ENCODE measurements at regions not wholly inside any gene's neighbourhood (a gene's known extent, or its start where the extent isn't known, plus 50 kb on each side); places are given as distances from the start of the nearest gene placed in this dataset.

DNA sequence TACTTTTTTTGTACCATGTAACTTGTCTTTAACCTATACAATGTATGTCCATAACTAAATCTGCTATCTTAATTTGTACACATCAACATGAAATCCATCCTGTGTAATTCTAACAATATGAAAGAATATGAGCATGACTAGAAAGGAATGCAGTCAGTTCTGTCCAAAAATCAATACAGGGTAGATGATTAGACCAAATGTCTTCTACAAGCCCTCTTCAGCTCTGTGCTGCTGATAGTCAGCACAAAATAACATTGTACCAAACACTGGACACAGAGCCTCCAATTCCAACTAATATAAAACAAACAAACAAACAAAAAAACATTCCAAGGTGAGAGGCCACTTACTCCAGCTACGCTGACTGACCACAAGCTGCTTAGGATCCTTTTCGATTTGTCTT lies 301.4 kb upstream of the IRAK1BP1 start:
- DNase-seq (ENCODE audit: low read depth, low spot score) (no peak), ATAC-seq (no peak)
- in situ Hi-C loops (cut with HindIII; ENCODE audit: low pct_unique_long_range_greater_than_20kb, low sequenced_read_pairs) (no loop called here), intact Hi-C loops (cut with micrococcal nuclease; ENCODE audit: unreplicated experiment) (no loop called here)
- Histone ChIP-seq H3K36me3 (ENCODE audit: control insufficient read depth, insufficient read depth, low read length) (no peaks in the 10 kb centered on the region), H3K4me1 (ENCODE audit: control insufficient read depth, insufficient read depth, low read length) (no peaks in the 10 kb centered on the region), H3K27ac (ENCODE audit: low read length) (no peak overlapping the region), H3K4me3 (ENCODE audit: low read depth in 2 of 2, low read length in 2 of 2) (no peak overlapping the region), H3K9me3 (ENCODE audit: control insufficient read depth, insufficient read depth, low read depth, low read length) (0 out of 2 replicates have a peak, but pooled peaks cover 2% of the 10 kb centered on the region), H3K27me3 (ENCODE audit: control insufficient read depth, insufficient read depth, low read length) (no peaks in the 10 kb centered on the region)
- ChIA-PET POLR2A (no interaction called here), CTCF (no interaction called here)
- TF ChIP-seq SIN3A (IDR thresholded peaks at IDR 0.05; ENCODE audit: borderline replicate concordance, insufficient read depth, low read depth, low read length) (no peak), POLR2AphosphoS5 (IDR thresholded peaks at IDR 0.05; ENCODE audit: low read depth, low read length) (no peak), TCF7L2 (IDR thresholded peaks at IDR 0.05; ENCODE audit: low read depth, low read length) (no peak)
- TF ChIP-seq, protein P1, sequence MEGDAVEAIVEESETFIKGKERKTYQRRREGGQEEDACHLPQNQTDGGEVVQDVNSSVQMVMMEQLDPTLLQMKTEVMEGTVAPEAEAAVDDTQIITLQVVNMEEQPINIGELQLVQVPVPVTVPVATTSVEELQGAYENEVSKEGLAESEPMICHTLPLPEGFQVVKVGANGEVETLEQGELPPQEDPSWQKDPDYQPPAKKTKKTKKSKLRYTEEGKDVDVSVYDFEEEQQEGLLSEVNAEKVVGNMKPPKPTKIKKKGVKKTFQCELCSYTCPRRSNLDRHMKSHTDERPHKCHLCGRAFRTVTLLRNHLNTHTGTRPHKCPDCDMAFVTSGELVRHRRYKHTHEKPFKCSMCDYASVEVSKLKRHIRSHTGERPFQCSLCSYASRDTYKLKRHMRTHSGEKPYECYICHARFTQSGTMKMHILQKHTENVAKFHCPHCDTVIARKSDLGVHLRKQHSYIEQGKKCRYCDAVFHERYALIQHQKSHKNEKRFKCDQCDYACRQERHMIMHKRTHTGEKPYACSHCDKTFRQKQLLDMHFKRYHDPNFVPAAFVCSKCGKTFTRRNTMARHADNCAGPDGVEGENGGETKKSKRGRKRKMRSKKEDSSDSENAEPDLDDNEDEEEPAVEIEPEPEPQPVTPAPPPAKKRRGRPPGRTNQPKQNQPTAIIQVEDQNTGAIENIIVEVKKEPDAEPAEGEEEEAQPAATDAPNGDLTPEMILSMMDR (IDR thresholded peaks at IDR 0.05): no peak
- TF ChIP-seq, protein P2, sequence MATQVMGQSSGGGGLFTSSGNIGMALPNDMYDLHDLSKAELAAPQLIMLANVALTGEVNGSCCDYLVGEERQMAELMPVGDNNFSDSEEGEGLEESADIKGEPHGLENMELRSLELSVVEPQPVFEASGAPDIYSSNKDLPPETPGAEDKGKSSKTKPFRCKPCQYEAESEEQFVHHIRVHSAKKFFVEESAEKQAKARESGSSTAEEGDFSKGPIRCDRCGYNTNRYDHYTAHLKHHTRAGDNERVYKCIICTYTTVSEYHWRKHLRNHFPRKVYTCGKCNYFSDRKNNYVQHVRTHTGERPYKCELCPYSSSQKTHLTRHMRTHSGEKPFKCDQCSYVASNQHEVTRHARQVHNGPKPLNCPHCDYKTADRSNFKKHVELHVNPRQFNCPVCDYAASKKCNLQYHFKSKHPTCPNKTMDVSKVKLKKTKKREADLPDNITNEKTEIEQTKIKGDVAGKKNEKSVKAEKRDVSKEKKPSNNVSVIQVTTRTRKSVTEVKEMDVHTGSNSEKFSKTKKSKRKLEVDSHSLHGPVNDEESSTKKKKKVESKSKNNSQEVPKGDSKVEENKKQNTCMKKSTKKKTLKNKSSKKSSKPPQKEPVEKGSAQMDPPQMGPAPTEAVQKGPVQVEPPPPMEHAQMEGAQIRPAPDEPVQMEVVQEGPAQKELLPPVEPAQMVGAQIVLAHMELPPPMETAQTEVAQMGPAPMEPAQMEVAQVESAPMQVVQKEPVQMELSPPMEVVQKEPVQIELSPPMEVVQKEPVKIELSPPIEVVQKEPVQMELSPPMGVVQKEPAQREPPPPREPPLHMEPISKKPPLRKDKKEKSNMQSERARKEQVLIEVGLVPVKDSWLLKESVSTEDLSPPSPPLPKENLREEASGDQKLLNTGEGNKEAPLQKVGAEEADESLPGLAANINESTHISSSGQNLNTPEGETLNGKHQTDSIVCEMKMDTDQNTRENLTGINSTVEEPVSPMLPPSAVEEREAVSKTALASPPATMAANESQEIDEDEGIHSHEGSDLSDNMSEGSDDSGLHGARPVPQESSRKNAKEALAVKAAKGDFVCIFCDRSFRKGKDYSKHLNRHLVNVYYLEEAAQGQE (IDR thresholded peaks at IDR 0.05; ENCODE audit: insufficient read depth in 1 of 2, low read depth in 2 of 2, low read length in 1 of 2): no peak
- no TSS peak for BruUV-seq (replicated peaks)

DNA sequence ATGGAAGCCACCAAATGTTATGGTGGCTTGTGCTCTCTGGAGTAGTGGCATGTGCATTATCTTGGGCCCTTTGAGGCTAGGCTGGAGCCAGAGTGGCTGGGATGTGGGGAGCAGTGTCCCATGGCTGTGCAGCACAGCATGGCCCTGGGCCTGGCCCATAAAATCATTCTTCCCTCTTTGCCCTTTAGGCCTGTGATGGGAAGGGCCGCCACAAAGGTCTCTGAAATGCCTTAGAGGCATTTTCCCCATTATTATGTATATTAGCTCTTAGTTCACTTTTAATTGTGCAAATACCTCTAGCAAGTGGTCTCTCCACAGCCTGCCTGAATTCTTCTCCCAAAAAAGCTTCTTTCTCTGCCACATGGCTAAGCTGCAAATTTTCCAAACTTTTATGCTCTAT lies 297.3 kb upstream of the IRAK1BP1 start:
- ChIA-PET CTCF (no interaction called here), POLR2A (no interaction called here)
- no peak for ATAC-seq
- Histone ChIP-seq H3K9me3 (ENCODE audit: control insufficient read depth, insufficient read depth, low read depth, low read length) (0 out of 2 replicates have a peak, but pooled peaks cover 2% of the 10 kb centered on the region), H3K27ac (ENCODE audit: low read length) (no peak overlapping the region), H3K36me3 (ENCODE audit: control insufficient read depth, insufficient read depth, low read length) (no peaks in the 10 kb centered on the region), H3K4me1 (ENCODE audit: control insufficient read depth, insufficient read depth, low read length) (no peaks in the 10 kb centered on the region), H3K27me3 (ENCODE audit: control insufficient read depth, insufficient read depth, low read length) (no peaks in the 10 kb centered on the region), H3K4me3 (ENCODE audit: low read depth in 2 of 2, low read length in 2 of 2) (no peak overlapping the region)
- intact Hi-C loops (cut with micrococcal nuclease; ENCODE audit: unreplicated experiment) (no loop called here), in situ Hi-C loops (cut with HindIII; ENCODE audit: low pct_unique_long_range_greater_than_20kb, low sequenced_read_pairs) (no loop called here)
- BruUV-seq (replicated peaks): no TSS peak
- DNase-seq (ENCODE audit: low read depth, low spot score): no peak
- TF ChIP-seq, protein P1 (IDR thresholded peaks at IDR 0.05): no peak

DNA sequence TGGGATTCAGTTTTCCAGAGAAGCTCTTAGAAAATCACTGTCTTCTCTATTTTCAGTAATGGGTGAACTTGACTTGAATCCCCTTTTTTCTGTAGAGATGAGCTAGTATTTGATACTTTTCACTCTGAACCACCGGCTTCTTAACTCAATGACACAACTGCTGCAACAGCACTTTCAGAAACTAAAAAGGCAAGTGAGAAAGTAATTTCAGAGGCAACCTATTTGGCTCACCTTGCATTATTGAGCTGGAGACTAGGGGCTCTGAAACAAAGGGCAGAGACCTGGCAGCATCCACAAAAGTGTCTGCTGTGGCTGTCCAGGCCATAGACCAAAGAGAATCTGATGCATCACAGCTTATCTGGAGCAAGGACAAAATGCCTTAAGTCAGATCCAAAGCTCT lies 289.8 kb upstream of the IRAK1BP1 start:
- Histone ChIP-seq H3K27ac (ENCODE audit: low read length) (no peak overlapping the region), H3K4me1 (ENCODE audit: control insufficient read depth, insufficient read depth, low read length) (no peaks in the 10 kb centered on the region), H3K4me3 (ENCODE audit: low read depth in 2 of 2, low read length in 2 of 2) (no peak overlapping the region), H3K36me3 (ENCODE audit: control insufficient read depth, insufficient read depth, low read length) (no peaks in the 10 kb centered on the region), H3K27me3 (ENCODE audit: control insufficient read depth, insufficient read depth, low read length) (no peaks in the 10 kb centered on the region), H3K9me3 (ENCODE audit: control insufficient read depth, insufficient read depth, low read depth, low read length) (no peaks in the 10 kb centered on the region)
- CTCF ChIA-PET: no interaction called here
- in situ Hi-C loops (cut with HindIII; ENCODE audit: low pct_unique_long_range_greater_than_20kb, low sequenced_read_pairs) (no loop called here), intact Hi-C loops (cut with micrococcal nuclease; ENCODE audit: unreplicated experiment) (no loop called here)
- no TSS peak for BruUV-seq (replicated peaks)
- TF ChIP-seq SIN3A (IDR thresholded peaks at IDR 0.05; ENCODE audit: borderline replicate concordance, insufficient read depth, low read depth, low read length) (no peak), POLR2AphosphoS5 (IDR thresholded peaks at IDR 0.05; ENCODE audit: low read depth, low read length) (no peak), TCF7L2 (IDR thresholded peaks at IDR 0.05; ENCODE audit: low read depth, low read length) (no peak)
- TF ChIP-seq, protein P2 (IDR thresholded peaks at IDR 0.05; ENCODE audit: insufficient read depth in 1 of 2, low read depth in 2 of 2, low read length in 1 of 2): no peak
- TF ChIP-seq, protein P1 (IDR thresholded peaks at IDR 0.05): no peak
- DNase-seq (ENCODE audit: low read depth, low spot score) (no peak), ATAC-seq (no peak)
- POLR2A ChIA-PET: no interaction called here

Measured in Panc1 (cell line).